Breast epithelium (tissue), 4 donors: ENCODE measurements at regions not wholly inside any gene's neighbourhood (a gene's known extent, or its start where the extent isn't known, plus 50 kb on each side); places are given as distances from the start of the nearest gene placed in this dataset.
"Not testable (repeated sequence)": the region's sequence is repeated elsewhere in the genome, so short reads cannot be mapped to it uniquely, and the experiment has no call there.

Experiments used
- DNase-seq, 2 donors: peaks; one replicate each; pipeline ENCODE4 v3.0.0-alpha.2; 2019; ENCODE audit warnings: low spot score in 2 of 2
- H3K27ac ChIP-seq, 2 donors: fragments of 200-600 bp; sonication (generic) in 1 of 2; one replicate each; pipeline ENCODE4 v1.5.1; 2016 to 2019; ENCODE audit warnings: mild to moderate bottlenecking in 1 of 2
- H3K27me3 ChIP-seq, 2 donors: fragments of 200-600 bp; sonication (generic) in 1 of 2; one replicate each; pipeline versions ENCODE4 v1.5.1 to v1.6.0; 2017 to 2019; ENCODE audit warnings: control low read depth in 1 of 2, mild to moderate bottlenecking in 1 of 2
- H3K36me3 ChIP-seq: fragments of 200-600 bp; one replicate; pipeline ENCODE4 v1.5.1; 2019
- H3K4me1 ChIP-seq, 2 donors: fragments of 200-600 bp; sonication (generic); one replicate each; pipeline ENCODE4 v1.5.1; 2016 to 2019; ENCODE audit warnings: control low read depth in 1 of 2
- H3K4me3 ChIP-seq, 3 donors: fragments of 200-600 bp; sonication (generic); 1 replicate in 2 of 3; 2 replicates in 1 of 3; pipeline ENCODE4 v1.5.1; 2016 to 2019; ENCODE audit warnings: mild to moderate bottlenecking in 3 of 3, moderate library complexity in 2 of 3
- H3K9me3 ChIP-seq, 2 donors: fragments of 200-600 bp; sonication (generic) in 1 of 2; one replicate each; pipeline ENCODE4 v1.5.1; 2016 to 2019; ENCODE audit warnings: control low read depth in 1 of 2
- CTCF ChIP-seq, 3 donors: fragments of 450-650 bp; IDR thresholded peaks; one replicate each; pipeline ENCODE4 v1.5.1; 2016 to 2017; ENCODE audit warnings: antibody characterized with exemption in 3 of 3, mild to moderate bottlenecking in 3 of 3, moderate library complexity in 3 of 3
- POLR2A ChIP-seq: fragments of 450-650 bp; IDR thresholded peaks from one replicate; pipeline ENCODE4 v1.6.1; 2016; ENCODE audit warnings: antibody characterized with exemption, mild to moderate bottlenecking, moderate library complexity
- POLR2AphosphoS5 ChIP-seq, 3 donors: sonication (generic); formaldehyde crosslinking; IDR thresholded peaks; one replicate each; pipeline ENCODE4 v1.6.1; 2017; ENCODE audit warnings: antibody characterized with exemption in 3 of 3
- intact Hi-C: fragments of 100-400 bp; cut with DNase I; formaldehyde crosslinking; loops from one replicate; pipeline ENCODE4 v1.15.1; 2023; ENCODE audit warnings: low total_unique reads

- Histone ChIP-seq H3K4me3 (no peak overlapping the region), H3K9me3 (no peaks in the 10 kb centered on the region), H3K4me1 (no peaks in the 10 kb centered on the region), H3K27ac (no peak overlapping the region), H3K27me3 (no peaks in the 10 kb centered on the region), H3K36me3 (no peaks in the 10 kb centered on the region)
- TF ChIP-seq POLR2AphosphoS5 (IDR thresholded peaks at IDR 0.05) = no peak
- no peak for TF ChIP-seq POLR2A
- no peak for TF ChIP-seq CTCF (IDR thresholded peaks at IDR 0.05)
- intact Hi-C loops = no loop called here
- no peak for DNase-seq
Observed at GRCh38 chr16:73399997-73400396, 352.1 kb upstream of the ZFHX3 start.

GRCh38 chr16:73399486-73399885, 351.6 kb upstream of the ZFHX3 start:
- no peaks in the 10 kb centered on the region for H3K9me3 ChIP-seq
- H3K27me3 ChIP-seq = no peaks in the 10 kb centered on the region
- intact Hi-C loops = no loop called here
- H3K36me3 ChIP-seq = no peaks in the 10 kb centered on the region
- H3K4me3 ChIP-seq = no peak overlapping the region
- TF ChIP-seq POLR2A = no peak
- no peak for TF ChIP-seq CTCF (IDR thresholded peaks at IDR 0.05)
- TF ChIP-seq POLR2AphosphoS5 (IDR thresholded peaks at IDR 0.05) = no peak
- no peak overlapping the region for H3K27ac ChIP-seq
- DNase-seq = no peak
- H3K4me1 ChIP-seq = no peaks in the 10 kb centered on the region

GRCh38 chr16:73398604-73399003, 350.7 kb upstream of the ZFHX3 start:
- H3K36me3 ChIP-seq, intact Hi-C loops, H3K4me1 ChIP-seq, H3K4me3 ChIP-seq, H3K27ac ChIP-seq, DNase-seq, H3K27me3 ChIP-seq, H3K9me3 ChIP-seq: not testable (repeated sequence)

- Histone ChIP-seq H3K27me3 (no peaks in the 10 kb centered on the region), H3K9me3 (no peaks in the 10 kb centered on the region), H3K27ac (no peak overlapping the region), H3K4me1 (no peaks in the 10 kb centered on the region), H3K4me3 (no peak overlapping the region), H3K36me3 (no peaks in the 10 kb centered on the region)
- no peak for TF ChIP-seq POLR2AphosphoS5 (IDR thresholded peaks at IDR 0.05)
- no peak for TF ChIP-seq CTCF (IDR thresholded peaks at IDR 0.05)
- no peak for TF ChIP-seq POLR2A
- no peak for DNase-seq
- intact Hi-C loops = no loop called here
Observed at GRCh38 chr16:73396556-73396955, 348.6 kb upstream of the ZFHX3 start.

GRCh38 chr16:73390936-73391335, 343.0 kb upstream of the ZFHX3 start:
- intact Hi-C loops = no loop called here
- TF ChIP-seq POLR2AphosphoS5 (IDR thresholded peaks at IDR 0.05) = no peak
- no peak for TF ChIP-seq CTCF (IDR thresholded peaks at IDR 0.05)
- no peak for TF ChIP-seq POLR2A
- H3K4me3 ChIP-seq = no peak overlapping the region
- H3K36me3 ChIP-seq = no peaks in the 10 kb centered on the region
- H3K27ac ChIP-seq = no peak overlapping the region
- no peak for DNase-seq
- no peaks in the 10 kb centered on the region for H3K27me3 ChIP-seq
- no peaks in the 10 kb centered on the region for H3K4me1 ChIP-seq
- H3K9me3 ChIP-seq = no peaks in the 10 kb centered on the region

- no peak overlapping the region for H3K27ac ChIP-seq
- no peaks in the 10 kb centered on the region for H3K4me1 ChIP-seq
- no peak overlapping the region for H3K4me3 ChIP-seq
- no peaks in the 10 kb centered on the region for H3K36me3 ChIP-seq
- H3K27me3 ChIP-seq = no peaks in the 10 kb centered on the region
- H3K9me3 ChIP-seq = no peaks in the 10 kb centered on the region
- no peak for TF ChIP-seq CTCF (IDR thresholded peaks at IDR 0.05)
- DNase-seq = no peak
- intact Hi-C loops = no loop called here
Observed at GRCh38 chr16:73390491-73390890, 342.6 kb upstream of the ZFHX3 start.
